GM20431 (cell line): ENCODE measurements at regions not wholly inside any gene's neighbourhood (a gene's known extent, or its start where the extent isn't known, plus 50 kb on each side); places are given as distances from the start of the nearest gene placed in this dataset.

ENCODE experiments used
- in situ Hi-C: fragments of 300-500 bp; cut with MseI, MboI; formaldehyde crosslinking; loops from one replicate; pipeline ENCODE4 v1.15.0; 2020; ENCODE audit warnings: low sequenced_read_pairs; ENCODE audit not compliant: unreplicated experiment

DNA sequence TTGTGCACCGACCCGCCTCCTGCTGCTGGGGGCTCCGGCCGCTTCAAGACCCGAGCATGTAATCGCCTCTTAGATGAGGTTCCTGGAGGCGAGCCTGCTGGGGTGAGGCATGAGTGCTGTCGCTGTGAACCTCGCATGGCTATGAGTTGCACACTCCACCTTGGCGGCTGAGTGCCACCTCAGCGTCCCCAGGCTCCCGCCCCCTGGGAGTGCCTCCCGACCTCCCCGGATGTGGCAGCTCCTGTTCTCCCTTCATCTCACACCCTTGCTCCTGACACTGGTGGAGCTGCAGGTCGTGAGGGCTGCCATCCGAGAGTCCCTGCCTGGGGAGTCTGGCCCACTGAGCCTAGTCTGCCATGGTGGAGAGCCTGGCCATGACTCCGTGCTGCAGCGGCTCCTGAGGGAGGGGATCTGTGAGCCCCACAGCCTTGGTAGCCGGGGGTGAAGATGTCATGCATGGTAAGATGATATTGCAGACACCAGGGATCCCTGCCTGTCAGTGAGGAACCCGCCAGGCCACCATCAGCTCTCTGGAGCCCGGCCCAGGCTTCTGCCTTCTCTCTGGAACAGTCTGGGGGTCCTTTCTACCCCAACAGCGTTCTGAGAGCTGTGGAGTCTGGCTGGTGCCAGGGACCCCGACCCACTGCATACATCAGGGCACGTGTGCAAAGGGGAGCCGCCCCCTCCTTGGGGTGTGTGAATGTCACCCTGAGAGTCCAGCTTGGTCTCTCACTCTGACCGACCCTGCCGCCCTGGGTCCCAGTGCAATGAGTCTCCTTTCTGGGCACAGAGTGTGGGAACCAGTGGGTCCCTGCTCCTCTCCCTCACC is 61.6 kb upstream of the HS6ST1 start:
- in situ Hi-C loops = no loop called here

DNA sequence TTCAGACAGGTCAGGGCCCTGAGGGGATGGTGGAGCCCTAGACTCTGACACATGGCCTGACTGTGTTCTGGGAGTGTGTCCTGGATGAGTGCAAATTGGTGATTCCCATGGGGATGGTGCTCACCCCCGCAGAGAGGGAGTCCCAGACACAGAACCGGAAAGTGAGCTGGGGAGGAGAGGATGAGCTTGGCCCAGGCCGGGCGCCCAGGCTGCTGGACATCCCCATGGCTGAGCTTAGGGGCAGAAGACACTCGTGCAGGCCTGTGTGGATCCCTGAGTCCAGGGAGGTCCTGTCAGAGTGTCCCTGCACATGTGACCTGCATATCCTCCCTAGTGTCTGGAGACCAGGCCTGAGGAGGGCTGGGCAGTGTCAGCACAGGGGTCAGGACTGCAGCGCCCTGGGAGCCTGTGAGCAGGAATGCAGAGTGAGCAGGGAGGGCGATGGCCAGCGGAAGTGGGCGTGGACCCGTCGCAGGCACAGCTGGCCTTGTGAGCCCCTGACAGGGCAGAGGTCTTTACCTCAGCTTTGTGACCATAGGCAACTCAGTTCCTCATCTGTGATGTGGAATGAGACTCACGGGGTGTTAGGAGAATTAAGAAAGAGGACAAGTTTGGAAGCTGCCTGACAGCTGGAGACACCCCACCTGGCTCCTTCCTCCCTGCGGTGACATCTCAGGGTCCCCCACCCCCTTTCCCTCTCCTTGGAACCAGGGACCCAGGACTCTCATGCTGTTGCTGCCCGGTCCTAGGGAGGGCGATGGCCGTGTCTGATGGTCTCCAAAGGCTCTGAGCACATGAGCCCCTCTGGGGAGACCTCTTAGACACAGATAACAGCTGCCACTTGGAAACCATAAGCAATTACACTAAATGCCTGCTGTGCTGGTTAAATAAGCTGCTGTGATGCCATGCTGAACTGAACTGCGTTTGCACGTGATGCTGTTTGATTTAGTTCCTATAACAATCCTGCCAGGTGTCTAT is 62.6 kb upstream of the HS6ST1 start:
- in situ Hi-C loops = no loop called here

DNA sequence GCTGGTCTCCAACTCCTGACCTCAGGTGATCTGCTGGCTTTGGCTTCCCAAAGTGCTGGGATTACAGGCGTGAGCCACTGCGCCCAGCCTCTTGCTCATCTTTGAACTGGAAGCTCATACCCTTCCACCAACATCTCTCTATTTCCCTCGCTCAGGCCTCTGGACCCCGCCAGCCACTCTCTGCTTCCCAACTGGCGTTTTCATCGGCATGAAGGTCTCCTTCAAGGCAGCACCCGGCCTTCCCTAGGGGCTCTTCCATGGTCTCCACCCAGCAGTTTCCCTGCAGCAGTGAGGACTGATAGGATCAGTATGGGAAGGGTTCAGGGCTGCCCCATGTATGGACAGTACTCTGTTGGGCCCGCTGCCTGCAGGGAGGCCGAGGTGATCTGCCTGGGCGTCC is 65.8 kb upstream of the HS6ST1 start:
- in situ Hi-C loops = no loop called here

GRCh38 chr2:128384956-128385355 is 66.3 kb upstream of the HS6ST1 start:
- in situ Hi-C loops = no loop called here

- in situ Hi-C loops = no loop called here
Measured at GRCh38 chr2:128385365-128385764, 66.7 kb upstream of the HS6ST1 start.

- in situ Hi-C loops = no loop called here
Measured at GRCh38 chr2:128386066-128386465, 67.4 kb upstream of the HS6ST1 start.

DNA sequence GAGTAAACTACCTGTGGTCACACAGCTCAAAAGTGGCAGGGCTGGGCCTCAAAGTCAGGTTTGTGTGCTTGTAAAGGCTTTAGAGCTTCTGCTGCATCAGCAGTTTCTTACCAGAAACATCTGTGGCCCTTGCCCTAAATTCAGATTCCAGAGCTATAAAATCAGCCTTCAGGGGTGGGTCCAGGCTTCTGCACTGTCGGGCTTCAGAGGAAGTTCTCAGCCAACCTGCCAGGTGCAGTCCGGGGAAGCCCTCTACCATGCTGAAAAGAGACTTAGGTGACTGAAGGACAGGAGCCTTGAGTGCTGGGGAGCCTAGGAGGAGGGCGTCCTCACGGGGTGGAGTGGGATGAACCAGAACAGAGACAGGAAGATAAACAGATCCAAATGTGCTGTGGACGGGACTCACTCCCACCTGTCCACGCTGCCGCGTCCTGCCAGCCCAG is 69.9 kb upstream of the HS6ST1 start:
- in situ Hi-C loops = no loop called here

DNA sequence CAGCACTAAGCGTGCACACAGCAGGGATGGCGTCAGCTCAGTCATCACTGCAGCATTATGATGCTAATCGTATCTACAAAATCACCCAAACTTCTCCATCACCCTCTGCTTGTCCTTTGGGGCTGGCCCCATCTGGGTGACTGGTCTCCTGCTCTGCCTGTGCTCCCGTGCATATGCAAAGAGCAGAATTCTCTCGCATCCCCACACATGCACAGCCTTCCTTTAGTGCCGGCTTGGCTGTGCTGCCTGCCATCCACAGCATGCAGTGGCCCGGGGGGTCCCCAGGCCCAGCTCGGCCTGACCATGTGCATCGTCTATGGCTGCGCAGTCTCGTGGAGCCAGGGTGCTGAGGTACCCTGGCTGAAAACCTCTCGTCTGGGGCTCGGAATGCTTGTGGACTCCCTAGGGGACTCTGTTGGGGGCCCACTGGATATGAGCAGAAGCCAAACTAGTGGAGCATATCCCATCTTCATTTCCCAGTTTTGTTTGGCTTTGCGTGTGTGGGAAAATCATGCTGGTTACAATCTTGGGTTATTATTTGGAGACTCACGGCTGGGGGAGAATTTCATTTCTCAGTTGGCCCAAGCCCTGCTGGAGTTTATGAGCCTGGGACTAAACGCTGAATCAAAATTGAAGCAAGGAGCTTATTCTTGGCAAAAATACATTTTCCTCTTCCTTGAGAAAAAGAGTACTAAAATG is 70.9 kb upstream of the HS6ST1 start:
- in situ Hi-C loops = no loop called here

GRCh38 chr2:128390256-128390990 is 71.8 kb upstream of the HS6ST1 start:
- in situ Hi-C loops = no loop called here

DNA sequence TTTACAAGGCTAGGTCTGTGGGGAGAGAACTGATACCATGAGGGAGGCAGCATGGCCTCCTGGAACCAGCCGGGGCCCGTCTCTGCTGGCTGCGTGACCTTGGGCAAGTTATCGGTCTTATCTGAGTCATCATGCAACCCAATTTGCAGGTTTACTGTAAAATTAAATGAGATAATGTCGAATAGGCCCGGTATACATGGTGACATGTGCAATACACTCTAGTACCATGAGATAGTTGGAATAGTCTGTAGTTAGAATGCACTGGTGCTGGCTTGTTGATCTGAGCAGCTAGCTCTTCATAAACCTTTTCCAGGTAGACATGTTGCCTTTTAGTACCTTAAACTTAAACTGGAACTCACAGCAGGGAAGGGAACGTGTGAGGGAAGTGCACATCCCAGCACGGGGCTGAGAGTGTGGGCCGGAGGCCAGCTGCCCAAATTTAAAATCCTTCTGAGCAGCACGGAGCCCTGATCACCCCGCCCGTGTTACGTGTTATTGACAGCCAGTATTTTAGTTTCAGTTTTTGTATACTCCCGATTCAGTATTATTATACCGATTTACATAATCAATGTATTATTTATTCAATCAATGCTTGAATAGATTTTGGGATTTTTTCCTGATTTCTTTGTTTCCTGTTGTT is 72.4 kb upstream of the HS6ST1 start:
- in situ Hi-C loops = no loop called here

DNA sequence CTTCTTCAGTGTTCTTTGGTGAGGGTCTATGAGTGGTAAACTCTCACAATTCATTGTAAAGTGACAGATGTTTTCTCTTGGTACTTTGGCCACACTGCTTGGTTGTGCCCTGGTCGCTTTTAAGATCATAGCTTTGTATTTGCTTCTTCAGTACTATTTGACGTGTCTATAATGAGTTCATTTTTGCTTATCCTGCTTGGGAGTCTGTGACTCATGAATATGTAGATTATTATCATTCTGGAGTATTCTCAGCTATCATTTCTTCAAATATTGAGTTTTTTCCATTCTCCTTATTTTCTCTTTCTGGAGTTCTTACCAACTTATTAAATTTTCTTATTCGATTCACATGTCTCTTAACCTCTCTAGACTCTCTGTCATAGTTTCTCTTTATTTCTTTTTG is 73.0 kb upstream of the HS6ST1 start:
- in situ Hi-C loops = no loop called here

DNA sequence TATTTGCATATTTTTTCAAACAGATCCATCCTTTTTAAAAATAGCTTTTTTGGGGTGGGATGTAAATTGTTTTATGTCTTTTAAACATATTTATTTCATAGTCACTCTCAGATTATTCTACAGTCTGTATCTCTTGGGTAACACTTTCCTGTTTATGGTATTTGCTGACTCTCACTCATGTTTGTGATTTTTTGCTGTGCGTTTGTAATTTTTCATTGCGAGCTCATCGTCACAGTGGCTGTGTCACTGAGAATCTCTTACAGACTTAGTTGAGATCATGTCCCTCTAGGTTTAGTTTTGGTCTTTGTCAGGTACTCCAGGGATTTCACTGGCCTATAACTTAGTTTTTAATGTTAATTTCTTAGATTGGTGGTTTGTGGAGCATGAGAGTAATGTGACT is 73.5 kb upstream of the HS6ST1 start:
- in situ Hi-C loops = no loop called here

DNA sequence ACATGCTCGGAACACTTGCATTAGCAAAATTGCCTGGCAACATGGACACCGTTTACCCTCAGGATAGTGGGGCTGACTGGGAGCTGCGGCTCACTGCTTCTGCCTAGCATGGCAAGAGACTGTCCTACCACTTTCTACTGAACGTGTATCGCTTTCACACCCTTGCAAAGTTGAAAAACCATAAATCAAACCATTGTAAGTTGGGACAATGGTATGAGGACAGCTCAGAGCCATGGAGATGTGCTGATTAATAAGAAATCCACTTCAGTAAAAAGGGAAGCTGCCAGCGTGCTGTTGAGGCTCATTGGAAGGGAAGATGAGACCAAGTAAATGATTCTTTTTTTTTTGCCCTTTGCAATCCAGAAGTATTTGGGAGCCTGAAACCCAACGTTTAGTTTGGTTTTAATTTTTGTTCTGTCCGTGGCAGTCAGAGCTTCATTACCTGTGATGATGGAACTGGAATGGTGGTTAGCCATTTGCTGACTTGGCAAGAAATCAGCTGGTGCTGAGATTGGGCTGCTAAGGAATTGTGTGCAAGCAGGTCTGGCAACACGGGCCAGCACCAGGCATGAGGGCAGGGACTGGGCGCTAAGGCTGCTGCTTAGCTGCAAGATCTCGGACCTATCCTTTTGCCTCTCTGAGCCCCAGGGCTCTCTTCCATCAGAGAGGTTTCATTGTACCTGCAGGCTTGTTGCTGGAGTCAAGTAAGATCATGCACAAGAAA is 75.5 kb upstream of the HS6ST1 start:
- in situ Hi-C loops = no loop called here

DNA sequence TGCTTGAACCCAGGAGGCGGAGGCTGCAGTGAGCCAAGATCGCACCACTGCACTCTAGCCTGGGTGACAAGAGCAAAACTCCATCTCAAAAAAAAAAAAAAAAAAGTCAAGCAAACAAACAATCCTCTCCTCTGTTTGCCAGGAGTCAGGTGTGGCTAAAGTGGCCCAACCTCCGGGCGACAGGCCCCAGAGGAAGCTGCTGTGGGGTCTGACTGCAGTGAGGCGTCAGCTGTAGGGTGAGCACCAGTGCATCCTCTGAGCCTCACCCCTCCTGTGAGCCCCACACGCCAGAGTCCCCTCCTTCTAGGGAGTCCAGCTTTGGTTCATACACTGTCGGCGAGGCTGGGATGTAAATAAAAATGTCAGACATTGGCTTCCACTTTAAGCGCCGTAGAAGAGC is 76.5 kb upstream of the HS6ST1 start:
- in situ Hi-C loops = no loop called here

GRCh38 chr2:128395640-128396499 is 77.2 kb upstream of the HS6ST1 start:
- in situ Hi-C loops = no loop called here

GRCh38 chr2:128396500-128396891 is 77.8 kb upstream of the HS6ST1 start:
- in situ Hi-C loops = no loop called here

GRCh38 chr2:128396946-128397345 is 78.3 kb upstream of the HS6ST1 start:
- in situ Hi-C loops = no loop called here

DNA sequence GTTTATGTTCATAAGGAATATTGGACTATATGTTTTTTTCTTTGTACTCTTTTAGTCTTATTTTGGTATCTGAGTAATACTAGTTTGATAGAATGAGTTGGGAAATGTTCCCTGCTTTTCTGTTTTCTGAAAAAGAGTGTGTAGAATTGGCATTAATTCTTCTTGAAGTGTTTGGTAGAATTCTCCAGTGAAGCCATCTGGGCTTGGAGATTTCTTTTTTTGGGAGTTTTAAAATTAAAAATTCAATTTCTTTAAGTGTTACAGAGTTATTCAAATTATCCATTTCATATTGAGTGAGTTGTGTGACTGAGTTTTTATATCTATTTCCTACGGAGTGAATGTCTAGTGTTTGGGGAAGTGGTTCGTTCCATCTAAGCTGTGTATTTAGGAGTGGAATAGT is 80.6 kb upstream of the HS6ST1 start:
- in situ Hi-C loops = no loop called here
